ENCODE measurements at regions not wholly inside any gene's neighbourhood (a gene's known extent, or its start where the extent isn't known, plus 50 kb on each side); places are given as distances from the start of the nearest gene placed in this dataset.

DNA sequence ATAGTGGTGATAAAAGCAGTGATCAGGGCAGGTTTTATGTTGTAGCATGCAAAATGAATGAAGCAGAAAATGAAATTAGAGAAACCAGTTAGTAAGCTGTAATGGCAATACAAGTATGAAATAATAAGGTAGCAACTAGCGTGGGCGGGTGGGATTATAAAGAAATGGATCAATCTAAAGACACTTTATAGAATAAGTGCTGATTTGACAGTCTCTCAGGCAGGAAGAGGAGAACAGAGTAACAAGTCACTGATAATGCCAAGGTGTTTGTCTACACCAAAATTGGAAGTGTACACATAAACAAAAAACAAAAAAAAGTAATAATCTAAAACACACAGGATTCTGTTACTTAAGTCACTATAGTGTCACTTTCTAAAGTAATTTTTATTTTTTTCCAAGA is 51.0 kb upstream of the PCBP1 start:
- no peak overlapping the region for H3K27ac ChIP-seq
- POLR2A ChIA-PET (ENCODE audit: low non-redundant PET) = no interaction called here
- TF ChIP-seq, protein P1, sequence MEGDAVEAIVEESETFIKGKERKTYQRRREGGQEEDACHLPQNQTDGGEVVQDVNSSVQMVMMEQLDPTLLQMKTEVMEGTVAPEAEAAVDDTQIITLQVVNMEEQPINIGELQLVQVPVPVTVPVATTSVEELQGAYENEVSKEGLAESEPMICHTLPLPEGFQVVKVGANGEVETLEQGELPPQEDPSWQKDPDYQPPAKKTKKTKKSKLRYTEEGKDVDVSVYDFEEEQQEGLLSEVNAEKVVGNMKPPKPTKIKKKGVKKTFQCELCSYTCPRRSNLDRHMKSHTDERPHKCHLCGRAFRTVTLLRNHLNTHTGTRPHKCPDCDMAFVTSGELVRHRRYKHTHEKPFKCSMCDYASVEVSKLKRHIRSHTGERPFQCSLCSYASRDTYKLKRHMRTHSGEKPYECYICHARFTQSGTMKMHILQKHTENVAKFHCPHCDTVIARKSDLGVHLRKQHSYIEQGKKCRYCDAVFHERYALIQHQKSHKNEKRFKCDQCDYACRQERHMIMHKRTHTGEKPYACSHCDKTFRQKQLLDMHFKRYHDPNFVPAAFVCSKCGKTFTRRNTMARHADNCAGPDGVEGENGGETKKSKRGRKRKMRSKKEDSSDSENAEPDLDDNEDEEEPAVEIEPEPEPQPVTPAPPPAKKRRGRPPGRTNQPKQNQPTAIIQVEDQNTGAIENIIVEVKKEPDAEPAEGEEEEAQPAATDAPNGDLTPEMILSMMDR (conservative IDR thresholded peaks at IDR 0.05; ENCODE audit: low read depth) = no peak
- DNase-seq (ENCODE audit: low spot score) = no peak
- CTCF ChIA-PET = interaction anchor here (0.6 kb wide), 1 partner anchor 70 kb away, joined by 4 read pairs; no protein-coding TSS in a partner anchor

DNA sequence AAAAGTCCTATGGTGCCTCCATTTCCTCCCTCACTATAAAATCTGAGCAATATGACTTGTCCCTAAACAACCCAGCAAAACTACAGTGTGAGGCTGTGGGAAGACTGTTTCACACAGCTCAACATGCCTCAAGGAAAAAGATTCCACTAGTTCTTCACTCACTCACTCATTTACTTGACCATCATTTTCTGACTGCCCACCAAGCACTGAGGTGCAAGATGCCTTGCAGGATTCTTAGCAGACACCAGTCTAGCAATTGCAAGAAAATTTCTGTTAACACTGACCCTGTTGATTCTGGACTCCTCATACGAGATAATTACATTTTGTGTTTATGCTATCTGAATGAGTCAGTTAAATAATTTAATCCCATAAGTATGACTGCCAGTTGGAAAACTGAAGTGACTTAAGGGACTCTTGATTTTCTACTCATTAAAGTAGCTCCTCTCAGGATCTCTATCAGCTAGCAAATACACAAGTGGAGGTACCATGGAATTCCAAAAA is 51.9 kb upstream of the PCBP1 start:
- ChIA-PET POLR2A (ENCODE audit: low non-redundant PET) (no interaction called here), CTCF (no interaction called here)
- no peak for DNase-seq (ENCODE audit: low spot score)
- TF ChIP-seq, protein P1 (conservative IDR thresholded peaks at IDR 0.05; ENCODE audit: low read depth) = no peak
- H3K27ac ChIP-seq = no peak overlapping the region

DNA sequence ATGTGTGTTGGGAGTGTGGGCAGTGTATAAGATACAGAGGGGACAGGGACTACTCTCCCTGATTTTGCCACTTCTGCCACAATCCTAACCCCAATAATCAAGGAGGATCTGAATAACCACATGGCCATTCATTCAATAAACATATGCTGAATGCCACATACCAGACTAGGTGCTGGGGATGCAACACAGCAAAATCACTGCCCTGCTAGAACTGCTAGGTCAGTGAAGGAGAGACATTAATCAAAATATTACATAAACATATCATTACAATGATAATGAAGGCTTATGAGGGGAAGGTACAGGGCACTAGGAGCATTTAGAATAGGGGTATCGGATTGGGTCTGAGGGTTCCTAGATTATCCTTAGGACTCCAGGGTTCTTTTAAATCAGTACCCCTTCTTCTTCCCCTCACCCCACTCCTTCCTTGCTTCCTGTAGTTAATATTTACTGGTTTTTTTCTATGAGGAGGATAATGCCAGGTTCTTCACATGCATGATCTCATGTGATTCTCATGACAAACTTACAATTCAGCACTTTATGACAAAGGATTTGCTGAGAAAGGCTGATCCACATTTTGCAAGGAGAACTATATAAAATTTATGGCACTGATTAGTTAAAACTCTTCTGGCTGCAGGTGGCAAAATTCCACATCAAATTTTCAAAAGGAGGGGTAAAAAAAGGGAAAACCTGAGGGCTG is 56.4 kb upstream of the PCBP1 start:
- no peak overlapping the region for H3K27ac ChIP-seq
- no peak for DNase-seq (ENCODE audit: low spot score)
- ChIA-PET POLR2A (ENCODE audit: low non-redundant PET) (no interaction called here), CTCF (no interaction called here)
- TF ChIP-seq, protein P1 (conservative IDR thresholded peaks at IDR 0.05; ENCODE audit: low read depth) = no peak

GRCh38 chr2:70029814-70030409 is 57.4 kb upstream of the PCBP1 start:
- TF ChIP-seq, protein P1 (conservative IDR thresholded peaks at IDR 0.05; ENCODE audit: low read depth) = no peak
- H3K27ac ChIP-seq = no peak overlapping the region
- CTCF ChIA-PET = no interaction called here
- POLR2A ChIA-PET (ENCODE audit: low non-redundant PET) = no interaction called here
- DNase-seq (ENCODE audit: low spot score) = no peak

GRCh38 chr2:70024284-70024683 is 62.9 kb upstream of the ASPRV1 start:
- CTCF ChIA-PET = interaction anchor here (0.6 to 1.2 kb wide), 2 partner anchors 15 to 63 kb away, joined by 4 to 8 read pairs; partner anchors contain the start of gene ASPRV1
- TF ChIP-seq, protein P1 (conservative IDR thresholded peaks at IDR 0.05; ENCODE audit: low read depth) = no peak
- H3K27ac ChIP-seq = peak overlapping the region; percentile 29; the same call in 1 of the 2 replicates
- POLR2A ChIA-PET (ENCODE audit: low non-redundant PET) = no interaction called here
- DNase-seq (ENCODE audit: low spot score) = no peak

- CTCF ChIA-PET = no interaction called here
- TF ChIP-seq, protein P1 (conservative IDR thresholded peaks at IDR 0.05; ENCODE audit: low read depth) = no peak
- no peak for DNase-seq (ENCODE audit: low spot score)
- POLR2A ChIA-PET (ENCODE audit: low non-redundant PET) = no interaction called here
- no peak overlapping the region for H3K27ac ChIP-seq
These were observed 57.7 kb upstream of the ASPRV1 start for GRCh38 chr2:70019096-70019495.

All from RWPE1 (cell line).